ENCODE measurements at regions not wholly inside any gene's neighbourhood (a gene's known extent, or its start where the extent isn't known, plus 50 kb on each side); places are given as distances from the start of the nearest gene placed in this dataset.

DNA sequence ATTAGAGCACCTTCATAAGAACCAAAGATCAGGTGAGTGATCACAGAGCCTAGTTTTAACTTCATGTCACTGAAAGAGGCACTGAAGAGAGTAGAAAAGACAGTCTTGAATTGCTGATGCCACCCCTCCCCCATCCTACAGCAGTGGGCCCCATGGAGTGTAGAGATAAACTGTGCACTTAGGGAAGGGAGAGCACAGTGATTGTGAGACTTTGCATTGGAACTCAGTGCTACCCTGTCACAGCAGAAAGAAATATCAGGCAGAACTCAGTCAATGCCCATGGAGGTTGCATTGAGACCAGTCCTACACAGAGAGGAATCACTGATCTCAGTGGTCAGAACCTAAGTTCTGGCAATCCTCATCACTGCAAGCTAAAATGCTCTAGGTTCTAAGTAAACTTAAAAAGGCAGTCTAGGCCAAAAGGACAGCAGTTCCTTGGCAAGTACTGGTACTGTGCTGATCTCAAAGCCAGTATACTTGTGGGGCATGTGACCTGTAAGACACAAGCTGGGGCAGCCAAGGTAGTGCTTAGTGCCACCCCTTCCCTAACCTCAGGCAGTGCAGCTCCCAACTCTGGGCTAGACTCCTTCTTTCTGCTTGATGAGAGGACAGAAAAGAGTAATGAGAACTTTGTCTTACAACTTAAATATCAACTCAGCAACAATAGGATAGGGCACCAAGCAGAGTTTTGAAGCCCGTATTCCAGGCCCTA is 94.1 kb downstream of the FSCB start:
- TF ChIP-seq, protein P1, sequence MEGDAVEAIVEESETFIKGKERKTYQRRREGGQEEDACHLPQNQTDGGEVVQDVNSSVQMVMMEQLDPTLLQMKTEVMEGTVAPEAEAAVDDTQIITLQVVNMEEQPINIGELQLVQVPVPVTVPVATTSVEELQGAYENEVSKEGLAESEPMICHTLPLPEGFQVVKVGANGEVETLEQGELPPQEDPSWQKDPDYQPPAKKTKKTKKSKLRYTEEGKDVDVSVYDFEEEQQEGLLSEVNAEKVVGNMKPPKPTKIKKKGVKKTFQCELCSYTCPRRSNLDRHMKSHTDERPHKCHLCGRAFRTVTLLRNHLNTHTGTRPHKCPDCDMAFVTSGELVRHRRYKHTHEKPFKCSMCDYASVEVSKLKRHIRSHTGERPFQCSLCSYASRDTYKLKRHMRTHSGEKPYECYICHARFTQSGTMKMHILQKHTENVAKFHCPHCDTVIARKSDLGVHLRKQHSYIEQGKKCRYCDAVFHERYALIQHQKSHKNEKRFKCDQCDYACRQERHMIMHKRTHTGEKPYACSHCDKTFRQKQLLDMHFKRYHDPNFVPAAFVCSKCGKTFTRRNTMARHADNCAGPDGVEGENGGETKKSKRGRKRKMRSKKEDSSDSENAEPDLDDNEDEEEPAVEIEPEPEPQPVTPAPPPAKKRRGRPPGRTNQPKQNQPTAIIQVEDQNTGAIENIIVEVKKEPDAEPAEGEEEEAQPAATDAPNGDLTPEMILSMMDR (IDR thresholded peaks at IDR 0.05): no peak
- FAIRE-seq (no peak), DNase-seq (no peak), ATAC-seq (no peak)
- no peak overlapping the region for H3K27ac ChIP-seq
- no peak overlapping the region for H3K4me3 ChIP-seq
- H3K9me3 ChIP-seq: no peaks in the 10 kb centered on the region
- H3K36me3 ChIP-seq: no peaks in the 10 kb centered on the region
- H3K4me1 ChIP-seq: no peaks in the 10 kb centered on the region
- WGBS, 2 donors: 59 to 79% methylated on average over 1 of the region's 1 CpG
- H3K27me3 ChIP-seq: no peaks in the 10 kb centered on the region
- intact Hi-C loops (cut with DNase I): no loop called here

DNA sequence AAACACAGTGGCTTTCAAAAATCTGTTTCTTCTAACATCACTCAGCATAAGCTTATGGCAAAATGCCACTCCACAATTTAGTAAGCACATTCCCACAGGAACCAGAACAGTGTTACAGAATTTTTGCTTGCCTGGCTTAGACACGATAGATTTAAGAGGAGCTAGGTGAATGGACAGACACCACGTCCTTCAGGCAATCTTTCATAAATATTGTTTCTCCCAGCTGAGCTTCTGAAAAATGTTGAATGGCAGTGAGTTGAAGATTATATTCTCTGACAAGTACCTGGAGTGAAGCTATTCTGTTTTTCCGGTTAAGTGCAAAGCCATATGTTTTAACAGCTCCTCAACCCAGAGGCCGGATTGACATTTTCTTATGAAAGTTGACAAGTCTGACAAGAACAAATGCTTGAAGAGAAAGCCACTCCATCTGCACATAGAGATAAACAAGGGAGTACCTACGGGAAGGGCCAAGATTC is 102.0 kb downstream of the FSCB start:
- DNase-seq (no peak), ATAC-seq (no peak), FAIRE-seq (no peak)
- intact Hi-C loops (cut with DNase I): no loop called here
- Histone ChIP-seq H3K27ac (no peak overlapping the region), H3K4me1 (no peaks in the 10 kb centered on the region), H3K27me3 (no peaks in the 10 kb centered on the region), H3K4me3 (no peak overlapping the region), H3K9me3 (no peaks in the 10 kb centered on the region), H3K36me3 (no peaks in the 10 kb centered on the region)
- TF ChIP-seq, protein P1 (IDR thresholded peaks at IDR 0.05): no peak
- 29 to 37% methylated on average over 5 of the region's 5 CpGs for WGBS, 2 donors

DNA sequence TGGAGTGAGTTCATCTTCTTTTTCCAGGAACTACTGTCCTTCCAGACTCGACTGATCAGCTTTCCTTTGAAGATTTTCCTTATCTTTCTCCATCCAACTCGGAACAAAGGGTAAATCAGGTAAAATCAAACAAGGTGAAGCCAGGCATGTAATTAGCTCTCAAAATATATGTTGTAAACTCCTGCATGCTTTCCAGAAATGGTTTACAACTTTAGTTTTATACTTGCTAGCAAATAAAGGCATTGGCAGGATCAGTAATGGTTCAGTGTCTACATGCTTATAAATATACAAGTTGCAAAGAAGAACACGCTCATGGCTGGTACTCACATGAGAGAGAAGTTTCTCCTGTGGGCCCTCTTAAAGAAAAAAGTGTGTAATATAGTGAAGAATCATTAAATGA is 102.5 kb downstream of the FSCB start:
- TF ChIP-seq, protein P1 (IDR thresholded peaks at IDR 0.05): no peak
- no peak overlapping the region for H3K4me3 ChIP-seq
- no peak for ATAC-seq
- intact Hi-C loops (cut with DNase I): no loop called here
- H3K9me3 ChIP-seq: no peaks in the 10 kb centered on the region
- H3K27me3 ChIP-seq: no peaks in the 10 kb centered on the region
- no peaks in the 10 kb centered on the region for H3K4me1 ChIP-seq
- H3K27ac ChIP-seq: no peak overlapping the region
- no peak for DNase-seq
- no peak for FAIRE-seq
- 40 to 57% methylated on average over 3 of the region's 3 CpGs for WGBS, 2 donors
- no peaks in the 10 kb centered on the region for H3K36me3 ChIP-seq

DNA sequence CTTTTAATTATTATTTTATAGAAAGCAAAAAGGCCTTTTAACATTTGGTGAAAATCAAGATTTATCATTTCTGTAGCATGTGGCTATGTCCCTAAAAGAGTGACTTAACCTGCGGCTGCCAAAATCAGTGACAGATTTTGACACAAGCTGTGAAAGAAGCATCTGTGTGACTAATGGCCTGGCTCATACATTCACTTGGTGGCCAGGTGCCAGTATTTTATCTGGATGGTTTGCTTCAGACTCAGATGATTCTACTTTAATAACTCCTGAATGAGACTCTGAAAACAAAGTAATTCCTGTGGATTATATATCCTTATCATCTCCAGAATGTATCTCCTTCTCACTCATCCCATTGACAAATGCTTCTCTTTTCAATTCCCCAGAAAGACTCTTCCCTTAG is 103.0 kb downstream of the FSCB start:
- H3K36me3 ChIP-seq: no peaks in the 10 kb centered on the region
- no peak for ATAC-seq
- no peak overlapping the region for H3K27ac ChIP-seq
- DNase-seq: no peak
- WGBS, 2 donors: 24 to 25% methylated on average over 1 of the region's 1 CpG
- intact Hi-C loops (cut with DNase I): no loop called here
- H3K27me3 ChIP-seq: no peaks in the 10 kb centered on the region
- no peak overlapping the region for H3K4me3 ChIP-seq
- H3K4me1 ChIP-seq: no peaks in the 10 kb centered on the region
- TF ChIP-seq, protein P1 (IDR thresholded peaks at IDR 0.05): no peak
- no peaks in the 10 kb centered on the region for H3K9me3 ChIP-seq
- no peak for FAIRE-seq

DNA sequence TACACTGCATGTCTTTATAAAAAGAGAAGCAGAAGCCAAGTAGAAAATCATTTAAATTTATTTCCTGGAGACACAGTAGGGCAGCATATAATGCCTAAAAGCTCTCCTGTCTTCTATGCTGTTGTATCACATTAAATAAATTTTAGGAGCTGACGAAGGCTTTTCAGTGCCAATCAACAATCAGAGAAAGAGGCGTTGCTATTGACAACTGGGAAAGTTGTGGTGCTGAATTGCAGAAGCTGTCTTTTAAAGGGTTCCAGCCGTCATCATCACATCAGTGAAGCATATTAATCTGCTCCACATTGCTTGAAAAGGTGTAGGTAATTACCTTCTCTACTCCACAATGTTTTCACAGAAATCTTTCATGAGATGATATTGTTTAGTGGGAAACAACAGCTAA is 103.9 kb downstream of the FSCB start:
- H3K27me3 ChIP-seq: no peaks in the 10 kb centered on the region
- 53 to 79% methylated on average over 3 of the region's 3 CpGs for WGBS, 2 donors
- ATAC-seq: no peak
- no peak for DNase-seq
- no peak overlapping the region for H3K4me3 ChIP-seq
- H3K27ac ChIP-seq: no peak overlapping the region
- H3K9me3 ChIP-seq: no peaks in the 10 kb centered on the region
- H3K36me3 ChIP-seq: no peaks in the 10 kb centered on the region
- no peak for FAIRE-seq
- no peaks in the 10 kb centered on the region for H3K4me1 ChIP-seq
- TF ChIP-seq, protein P1 (IDR thresholded peaks at IDR 0.05): no peak
- intact Hi-C loops (cut with DNase I): no loop called here

Data from pancreas (tissue), 10 donors.